DOHH2 (cell line): ENCODE measurements at regions not wholly inside any gene's neighbourhood (a gene's known extent, or its start where the extent isn't known, plus 50 kb on each side); places are given as distances from the start of the nearest gene placed in this dataset.

ENCODE experiments used
- H3F3A ChIP-seq: fragments of 200-600 bp; sonication (generic), shearing (Covaris generic); 2 replicates; pipeline ENCODE4 v1.6.0; 2016; ENCODE audit warnings: antibody characterized with exemption, mild to moderate bottlenecking; ENCODE audit not compliant: control insufficient read depth, insufficient read depth
- H3K27ac ChIP-seq: fragments of 200-600 bp; sonication (generic); 2 replicates; pipeline ENCODE4 v1.5.1; 2014; ENCODE audit warnings: low read depth, mild to moderate bottlenecking, low read length, moderate library complexity
- H3K27me3 ChIP-seq: fragments of 200-600 bp; sonication (generic); 2 replicates; pipeline ENCODE4 v1.6.1; 2014; ENCODE audit warnings: mild to moderate bottlenecking, low read length, mixed read lengths; ENCODE audit not compliant: control insufficient read depth
- H3K36me3 ChIP-seq: fragments of 200-600 bp; sonication (generic); 2 replicates; pipeline ENCODE4 v1.6.1; 2014; ENCODE audit warnings: mild to moderate bottlenecking, low read length, moderate library complexity, mixed read lengths; ENCODE audit not compliant: control insufficient read depth
- H3K4me1 ChIP-seq: fragments of 200-600 bp; sonication (generic); 2 replicates; pipeline ENCODE4 v1.6.1; 2014; ENCODE audit warnings: mild to moderate bottlenecking, low read length, mixed read lengths; ENCODE audit not compliant: control insufficient read depth
- H3K4me2 ChIP-seq: fragments of 200-600 bp; sonication (generic); 2 replicates; pipeline ENCODE4 v1.6.0; 2014; ENCODE audit warnings: mild to moderate bottlenecking, low read length, moderate library complexity
- H3K4me3 ChIP-seq: fragments of 200-600 bp; sonication (generic); 2 replicates; pipeline ENCODE4 v1.5.1; 2014; ENCODE audit warnings: mild to moderate bottlenecking, low read length, mixed read lengths
- H3K79me2 ChIP-seq: fragments of 200-600 bp; sonication (generic); 2 replicates; pipeline ENCODE4 v1.6.1; 2014; ENCODE audit warnings: mild to moderate bottlenecking, low read length, mixed read lengths; ENCODE audit not compliant: control insufficient read depth
- H3K9me2 ChIP-seq: fragments of 200-600 bp; sonication (generic); replicated peaks from 2 replicates; pipeline ENCODE4 v1.6.1; 2014; ENCODE audit warnings: mild to moderate bottlenecking, low read length, mixed read lengths; ENCODE audit not compliant: control insufficient read depth
- H3K9me3 ChIP-seq: fragments of 200-600 bp; sonication (generic); 2 replicates; pipeline ENCODE4 v1.6.1; 2014; ENCODE audit warnings: antibody characterized with exemption, low read length, mixed read lengths; ENCODE audit not compliant: control insufficient read depth, insufficient read depth
- H4K20me1 ChIP-seq: fragments of 200-600 bp; sonication (generic); 2 replicates; pipeline ENCODE4 v1.6.0; 2014; ENCODE audit warnings: low read depth, mild to moderate bottlenecking, antibody characterized with exemption, low read length, moderate library complexity; ENCODE audit not compliant: control insufficient read depth, insufficient read depth
- CTCF ChIP-seq: fragments of 200-600 bp; sonication (generic); IDR thresholded peaks from one replicate; pipeline ENCODE4 v1.5.1; 2014; ENCODE audit warnings: antibody characterized with exemption, mild to moderate bottlenecking, low read depth, low read length; ENCODE audit not compliant: poor library complexity, severe bottlenecking
- EZH2phosphoT487 ChIP-seq: fragments of 200-600 bp; sonication (generic); IDR thresholded peaks from 2 replicates; pipeline ENCODE4 v1.6.1; 2017; ENCODE audit warnings: borderline replicate concordance, mild to moderate bottlenecking, antibody characterized with exemption, low read length, moderate library complexity, mixed read lengths

- no peak overlapping the region for H3K27ac ChIP-seq
- H4K20me1 ChIP-seq, result no peaks in the 10 kb centered on the region
- H3K4me2 ChIP-seq, result no peak overlapping the region
- H3K9me3 ChIP-seq, result no peaks in the 10 kb centered on the region
- TF ChIP-seq EZH2phosphoT487 (no peak), CTCF (no peak)
- no peaks in the 10 kb centered on the region for H3K36me3 ChIP-seq
- no peaks in the 10 kb centered on the region for H3K79me2 ChIP-seq
- no peaks in the 10 kb centered on the region for H3F3A ChIP-seq
- no peak overlapping the region for H3K4me3 ChIP-seq
- no peaks in the 10 kb centered on the region for H3K27me3 ChIP-seq
- no peaks in the 10 kb centered on the region for H3K9me2 ChIP-seq
- no peaks in the 10 kb centered on the region for H3K4me1 ChIP-seq
These were observed 907.4 kb upstream of the VRK2 start for GRCh38 chr2:57139179-57139578.

- H3K4me2 ChIP-seq, result no peak overlapping the region
- H3K9me3 ChIP-seq, result no peaks in the 10 kb centered on the region
- no peak overlapping the region for H3K27ac ChIP-seq
- no peaks in the 10 kb centered on the region for H3F3A ChIP-seq
- no peaks in the 10 kb centered on the region for H3K36me3 ChIP-seq
- no peak overlapping the region for H3K4me3 ChIP-seq
- no peak for TF ChIP-seq CTCF
- TF ChIP-seq EZH2phosphoT487, result no peak
- no peaks in the 10 kb centered on the region for H3K79me2 ChIP-seq
- no peaks in the 10 kb centered on the region for H3K27me3 ChIP-seq
- H3K9me2 ChIP-seq, result no peaks in the 10 kb centered on the region
- no peaks in the 10 kb centered on the region for H3K4me1 ChIP-seq
- H4K20me1 ChIP-seq, result no peaks in the 10 kb centered on the region
These were observed 905.3 kb upstream of the VRK2 start for GRCh38 chr2:57141269-57141668.

GRCh38 chr2:57146951-57147350, 899.7 kb upstream of the VRK2 start:
- H3K27ac ChIP-seq, result no peak overlapping the region
- no peaks in the 10 kb centered on the region for H3F3A ChIP-seq
- no peak overlapping the region for H3K4me2 ChIP-seq
- H3K4me3 ChIP-seq, result no peak overlapping the region
- no peaks in the 10 kb centered on the region; the same call in 1 of the 2 replicates for H3K9me3 ChIP-seq
- TF ChIP-seq CTCF, result no peak
- H3K36me3 ChIP-seq, result no peaks in the 10 kb centered on the region
- no peaks in the 10 kb centered on the region for H4K20me1 ChIP-seq
- H3K27me3 ChIP-seq, result no peaks in the 10 kb centered on the region
- no peaks in the 10 kb centered on the region for H3K4me1 ChIP-seq
- no peaks in the 10 kb centered on the region for H3K9me2 ChIP-seq
- no peaks in the 10 kb centered on the region for H3K79me2 ChIP-seq

- Histone ChIP-seq H3F3A (no peaks in the 10 kb centered on the region), H3K27me3 (no peaks in the 10 kb centered on the region), H3K4me3 (no peak overlapping the region), H3K9me3 (no peaks in the 10 kb centered on the region), H3K4me2 (no peak overlapping the region), H3K36me3 (no peaks in the 10 kb centered on the region), H3K9me2 (no peaks in the 10 kb centered on the region), H3K4me1 (no peaks in the 10 kb centered on the region), H3K27ac (no peak overlapping the region), H3K79me2 (no peaks in the 10 kb centered on the region), H4K20me1 (no peaks in the 10 kb centered on the region)
- no peak for TF ChIP-seq CTCF
- no peak for TF ChIP-seq EZH2phosphoT487
These were observed 890.2 kb upstream of the VRK2 start for GRCh38 chr2:57156231-57156924.
